ENCODE measurements at regions not wholly inside any gene's neighbourhood (a gene's known extent, or its start where the extent isn't known, plus 50 kb on each side); places are given as distances from the start of the nearest gene placed in this dataset.
"Not testable (repeated sequence)": the region's sequence is repeated elsewhere in the genome, so short reads cannot be mapped to it uniquely, and the experiment has no call there.

DNA sequence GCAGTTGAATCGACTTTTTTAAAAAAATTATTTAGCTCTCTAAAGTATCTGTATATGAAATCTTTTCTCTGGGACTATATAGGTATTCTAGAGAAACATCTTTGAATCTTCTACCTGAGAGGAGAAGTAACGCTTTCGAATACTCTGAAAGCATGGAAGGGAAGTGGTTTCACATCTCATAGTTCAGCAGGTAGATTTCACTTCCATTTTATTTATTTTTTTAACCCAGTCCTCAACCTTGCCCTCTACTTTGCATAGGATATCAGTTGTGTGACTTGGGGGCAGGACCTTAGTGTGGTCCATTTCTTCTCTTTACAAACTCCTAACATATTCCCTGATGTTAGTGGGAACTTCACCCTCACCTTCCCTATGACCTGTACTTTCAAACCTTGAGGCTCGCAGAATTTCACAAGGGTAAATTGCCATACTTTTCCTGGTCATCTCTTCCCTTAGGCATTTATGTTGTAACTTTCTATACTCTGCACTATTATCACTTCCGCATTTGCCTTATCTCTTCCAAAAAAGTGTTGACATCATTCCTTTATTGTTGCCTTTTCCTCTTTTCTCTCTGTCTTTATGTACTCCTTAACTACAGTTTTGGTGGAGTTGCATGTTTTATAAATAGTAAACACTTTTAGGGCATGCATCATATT lies 1208.5 kb upstream of the ADGRL4 start:
- DNase-seq: no peak

DNA sequence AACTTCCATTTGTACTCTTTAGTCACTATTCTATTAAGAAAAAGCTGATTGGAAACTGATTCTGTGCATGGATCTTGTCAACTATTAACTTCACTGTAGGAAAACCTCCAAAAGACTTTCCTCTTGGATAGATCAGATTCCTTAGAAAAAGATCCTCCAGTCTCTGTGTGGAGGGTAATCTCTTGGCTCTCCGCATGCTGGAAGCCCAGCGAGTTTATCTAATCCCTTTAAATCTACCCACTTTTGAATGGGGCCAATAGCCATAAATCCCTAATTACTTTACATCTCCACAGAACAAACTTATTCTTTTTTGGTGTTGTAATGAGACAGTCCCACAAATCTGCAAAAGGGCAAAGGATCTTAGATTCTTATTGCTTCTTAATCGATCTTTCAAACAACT lies 1206.4 kb upstream of the ADGRL4 start:
- no peak for DNase-seq

DNA sequence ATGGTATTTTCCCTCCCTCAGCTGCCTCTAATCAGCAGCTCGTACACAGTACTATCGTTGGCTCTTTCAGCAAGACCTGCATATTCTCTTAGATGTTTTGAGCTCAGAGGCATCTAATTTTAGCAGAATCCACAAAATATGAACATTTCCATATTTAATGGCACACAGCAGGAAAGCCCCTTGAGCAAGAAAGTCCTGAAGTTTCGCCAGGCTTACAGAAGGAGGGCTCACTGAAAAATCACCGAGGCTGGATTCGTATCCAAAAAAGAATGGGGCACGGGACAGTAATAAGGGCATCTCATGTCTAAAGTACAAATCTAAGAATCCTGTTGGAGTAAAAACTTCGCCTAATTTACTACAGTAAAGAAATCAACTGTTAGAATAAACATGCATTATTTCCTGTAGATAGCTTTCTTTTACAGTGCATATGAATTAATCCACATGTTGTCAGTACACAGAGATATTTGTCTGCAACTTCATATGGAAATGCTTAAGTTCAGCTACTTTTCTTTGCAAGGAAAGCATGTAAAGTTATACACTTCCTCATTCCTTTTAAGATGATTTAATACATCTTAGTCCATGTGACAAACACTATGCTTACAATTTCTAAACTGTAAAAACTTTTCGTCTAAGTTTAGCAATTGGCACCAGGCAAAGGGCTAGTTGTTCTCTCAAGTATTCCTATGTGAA lies 1205.3 kb upstream of the ADGRL4 start:
- no peak for DNase-seq

DNA sequence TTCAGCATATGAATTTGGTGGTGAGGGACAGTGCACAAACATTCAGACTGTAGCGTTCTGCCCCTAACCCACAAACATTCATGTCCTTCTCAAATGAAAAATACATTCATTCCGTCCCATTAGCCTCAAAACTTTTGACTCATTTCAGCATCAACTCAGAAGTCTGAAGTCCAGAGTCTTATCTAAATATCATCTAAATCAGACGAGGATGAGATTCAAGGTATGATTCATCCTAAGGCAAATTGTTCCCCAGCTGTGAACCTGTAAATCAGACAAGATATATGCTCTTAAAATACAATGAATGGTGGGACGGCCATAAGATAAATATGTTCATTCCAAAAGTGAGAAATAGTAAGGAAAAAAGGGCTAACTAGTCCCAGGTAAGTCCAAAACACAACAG lies 1195.6 kb upstream of the ADGRL4 start:
- no peak for DNase-seq

DNA sequence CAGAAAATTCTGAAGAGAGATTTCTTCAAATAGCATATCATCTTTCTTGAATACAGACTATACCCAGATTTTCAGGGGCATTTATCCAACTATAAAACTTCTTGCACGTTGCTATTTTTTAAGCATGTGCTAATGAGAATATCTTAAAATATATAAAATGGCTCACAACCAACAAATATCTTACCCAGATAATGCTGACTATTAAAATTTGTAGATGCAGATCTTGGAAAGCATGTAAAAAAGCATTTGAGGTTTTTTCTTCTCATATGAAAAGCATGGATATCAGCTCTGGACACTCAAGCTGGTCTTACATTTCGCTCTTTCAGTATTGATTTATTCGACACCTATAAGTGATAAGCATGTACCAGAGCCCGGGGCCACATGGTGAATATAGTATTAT lies 1187.7 kb upstream of the ADGRL4 start:
- no peak for DNase-seq

DNA sequence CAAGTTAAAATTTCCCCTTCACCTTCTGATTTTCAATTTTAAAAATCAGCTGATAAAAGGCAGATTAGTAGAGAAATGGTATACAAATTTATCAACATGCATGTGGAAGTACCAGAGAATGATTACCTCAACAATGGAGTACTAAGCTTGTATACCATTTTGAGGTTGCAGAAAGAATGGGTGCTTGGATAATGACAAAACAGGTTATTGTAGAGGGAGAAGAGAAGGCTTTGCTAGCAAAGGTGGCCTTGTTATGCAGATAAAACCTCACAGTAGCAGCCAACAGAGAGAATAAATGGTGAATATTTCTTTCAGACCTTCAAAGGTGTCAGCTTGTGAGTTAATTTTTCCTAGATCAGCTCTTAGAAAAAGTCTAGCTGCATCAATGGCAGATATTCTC lies 1174.9 kb upstream of the ADGRL4 start:
- DNase-seq: no peak

DNA sequence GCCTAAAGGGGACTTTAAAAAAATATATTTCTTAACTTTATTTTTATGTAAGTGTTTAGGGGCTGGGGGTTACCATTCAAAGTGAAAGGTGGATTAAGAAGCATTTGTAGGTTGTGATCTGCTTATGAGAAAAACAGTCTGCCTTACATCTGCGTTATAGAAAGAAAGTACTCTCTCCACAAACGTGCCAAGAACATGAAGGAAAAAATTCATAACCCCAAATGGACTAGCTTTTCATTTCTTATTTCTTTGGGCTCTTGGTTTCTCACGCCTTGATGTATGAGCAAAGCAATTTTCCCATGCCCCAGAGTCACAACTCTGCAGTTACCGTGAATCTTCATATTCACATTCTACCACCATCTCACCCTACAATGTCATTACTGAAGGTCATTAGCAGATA lies 1165.1 kb upstream of the ADGRL4 start:
- no peak for DNase-seq

DNA sequence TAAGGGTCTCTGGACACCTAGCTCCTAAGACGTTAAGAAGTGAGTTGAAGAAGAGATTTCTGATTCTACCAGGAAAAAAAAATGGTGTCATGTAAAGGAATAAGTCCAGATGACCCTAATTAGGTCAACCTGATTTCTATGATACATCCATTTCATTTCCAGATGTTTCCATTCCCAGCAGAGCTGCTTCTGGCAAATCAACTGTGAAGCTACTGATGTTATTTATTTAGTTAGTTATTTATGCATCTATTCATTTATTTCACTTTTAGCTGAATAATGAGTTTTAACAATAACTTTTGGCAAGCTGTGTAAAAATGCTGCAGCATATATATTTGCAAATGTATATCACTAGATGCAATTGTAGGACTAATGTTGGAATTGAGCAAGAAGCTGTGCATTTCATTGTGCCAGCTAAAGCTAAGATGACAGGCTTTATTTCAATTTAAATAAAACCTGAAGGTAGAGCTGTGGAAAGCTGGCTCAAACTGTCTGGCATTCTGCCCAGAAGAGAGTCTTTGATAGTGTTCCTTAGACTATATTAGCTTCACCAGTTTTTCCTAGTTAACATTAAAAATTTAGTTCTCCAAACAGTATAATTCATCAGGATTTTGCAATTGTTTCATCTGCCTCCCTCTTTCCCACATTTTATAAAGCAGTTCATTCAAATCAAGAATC lies 1164.4 kb upstream of the ADGRL4 start:
- DNase-seq: no peak

DNA sequence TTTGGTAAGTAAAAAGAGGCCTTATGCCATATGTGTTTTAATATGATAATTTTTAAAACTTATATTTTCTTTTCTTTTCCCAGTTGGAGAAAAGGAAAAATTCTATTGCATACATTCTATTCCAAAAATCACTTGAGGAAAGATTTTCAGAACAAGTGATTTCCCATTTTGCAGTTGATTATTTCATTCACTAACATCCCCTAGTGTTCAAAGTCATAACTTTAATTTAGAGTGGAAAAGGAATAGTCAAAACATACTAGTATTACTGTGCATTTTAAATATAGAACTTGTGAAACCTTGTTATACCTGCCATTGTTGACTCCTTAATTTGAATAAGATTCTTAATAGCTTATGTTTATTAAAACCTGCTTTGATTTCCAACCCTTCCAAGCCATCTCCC lies 1157.6 kb upstream of the ADGRL4 start:
- no peak for DNase-seq

DNA sequence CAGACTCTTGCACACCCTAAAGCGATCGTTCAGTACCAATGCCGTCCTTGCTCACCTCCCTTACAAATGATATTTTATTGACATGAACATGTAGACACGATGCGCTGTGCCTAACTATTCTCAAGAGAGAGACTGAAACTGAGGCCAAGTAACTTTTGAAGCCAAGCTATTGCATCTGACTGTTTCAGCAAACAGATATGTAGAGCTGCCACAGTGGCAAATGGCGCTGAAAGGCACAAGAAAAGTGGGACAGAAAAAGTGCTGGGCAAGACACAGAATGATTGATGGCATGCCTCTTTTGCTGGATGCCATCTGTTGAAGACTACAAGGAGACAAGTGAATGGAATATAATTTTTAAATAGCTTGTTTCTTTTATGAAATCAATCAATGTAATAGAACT lies 1157.2 kb upstream of the ADGRL4 start:
- no peak for DNase-seq

DNA sequence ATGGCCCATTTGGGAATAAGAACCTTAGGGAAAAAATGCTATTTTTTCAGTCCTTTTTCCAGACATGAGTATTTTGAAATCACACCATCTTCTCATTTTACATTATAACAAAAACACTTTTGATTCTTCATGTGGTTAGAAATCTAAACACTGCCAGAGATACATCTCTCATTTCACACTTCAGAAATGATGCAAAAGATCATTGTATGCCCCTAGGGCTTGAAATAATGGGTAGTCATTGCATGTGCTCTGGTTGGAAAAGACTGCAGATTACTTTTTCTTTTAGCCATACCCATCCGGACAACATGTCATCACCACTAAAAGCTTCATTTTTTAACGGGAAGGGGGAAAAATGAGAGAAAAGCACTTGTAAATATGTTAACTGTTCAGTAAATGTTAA lies 1152.2 kb upstream of the ADGRL4 start:
- DNase-seq: no peak

DNA sequence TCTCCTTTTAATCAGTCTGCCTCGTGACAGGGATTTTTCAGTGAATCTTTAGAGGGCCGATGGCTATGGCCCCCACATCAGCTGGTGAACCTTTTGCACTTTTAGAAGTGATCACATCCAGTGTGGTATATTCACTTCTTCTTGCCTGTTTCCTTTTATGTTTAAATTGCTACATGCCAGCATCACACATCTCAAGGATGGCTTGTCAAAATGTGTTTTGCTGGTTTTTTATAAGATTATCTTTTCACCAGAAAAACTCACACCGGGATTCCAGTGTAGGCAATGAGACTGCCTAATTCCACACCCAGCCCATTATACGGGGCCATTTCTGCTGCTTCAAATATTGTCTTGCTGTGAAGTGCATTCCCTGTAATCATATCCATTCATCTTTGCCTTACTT lies 1151.7 kb upstream of the ADGRL4 start:
- no peak for DNase-seq

DNA sequence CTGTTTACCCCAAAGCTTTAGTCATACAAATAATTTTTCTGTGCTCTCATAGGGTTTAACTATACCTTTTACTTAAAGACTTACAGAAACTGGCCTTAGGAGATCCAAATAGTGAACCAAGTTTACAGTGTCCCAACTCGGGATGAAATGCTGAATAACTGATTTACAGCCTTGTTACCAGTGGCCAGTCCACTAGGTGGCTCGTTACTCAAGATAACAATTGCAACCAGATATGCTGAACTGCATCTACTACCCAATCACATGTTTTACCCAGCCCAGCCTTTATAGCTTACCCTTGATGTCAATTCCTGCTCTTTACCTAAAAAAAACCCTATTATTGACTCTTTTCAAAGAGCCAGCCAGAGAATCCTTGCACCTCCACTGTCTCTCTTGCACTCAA lies 1148.8 kb upstream of the ADGRL4 start:
- DNase-seq: no peak

DNA sequence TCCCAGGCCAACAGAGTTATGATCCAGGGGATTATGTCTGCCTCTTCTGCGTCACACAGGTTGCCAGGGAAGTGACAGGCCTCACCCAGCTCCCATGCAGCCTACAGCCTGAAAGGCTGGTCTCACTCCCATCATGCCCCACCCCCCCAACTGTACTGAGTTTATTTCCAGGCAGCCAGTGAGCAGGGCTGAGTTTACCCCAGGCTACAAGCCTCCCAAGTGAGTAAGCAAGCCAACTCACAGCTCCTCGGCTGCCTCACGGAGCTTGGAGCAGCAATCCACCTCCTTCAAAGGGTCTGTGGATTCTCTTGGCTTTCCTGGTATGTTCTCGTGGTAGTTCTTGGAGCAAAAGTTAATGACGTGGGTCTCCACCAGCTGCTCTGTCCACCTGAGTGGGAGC lies 1147.6 kb upstream of the ADGRL4 start:
- DNase-seq: no peak

DNA sequence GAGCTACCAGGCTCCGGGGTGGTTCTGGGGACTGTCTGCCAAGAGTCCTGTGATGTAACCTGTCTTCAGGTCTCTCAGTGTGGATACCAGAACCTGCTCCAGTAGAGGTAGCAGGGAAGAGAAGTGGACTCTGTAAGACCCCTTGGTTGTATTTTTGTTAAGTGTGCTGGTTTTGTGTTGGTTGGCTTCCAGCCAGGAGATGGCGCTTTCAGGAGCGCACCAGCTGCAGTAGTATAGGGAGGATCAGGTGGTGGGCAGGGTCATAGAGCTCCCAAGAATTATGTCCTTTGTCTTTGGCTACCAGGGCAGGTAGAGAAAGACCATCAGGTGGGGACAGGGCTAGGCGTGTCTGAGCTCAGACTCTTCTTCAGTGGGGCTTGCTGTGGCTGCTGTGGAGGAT lies 1147.2 kb upstream of the ADGRL4 start:
- no peak for DNase-seq

DNA sequence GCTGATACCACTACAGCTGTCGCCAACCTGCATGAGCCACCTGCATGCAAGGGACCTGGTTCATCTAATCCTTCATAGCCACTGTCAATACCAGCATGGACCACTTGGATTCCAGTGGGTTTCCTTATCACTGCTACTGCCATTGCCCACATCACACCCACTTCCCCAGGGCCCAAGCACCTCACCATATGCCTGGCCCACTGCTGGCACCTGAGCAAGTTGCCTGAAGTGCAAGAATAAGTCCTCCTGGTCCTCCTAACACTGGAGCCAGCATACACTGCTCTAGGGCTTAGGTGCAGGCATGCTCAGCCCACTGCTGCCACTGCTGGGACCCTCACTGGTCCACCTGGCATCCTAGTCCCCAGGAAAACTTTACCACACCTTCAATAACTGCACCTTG lies 1136.8 kb upstream of the ADGRL4 start:
- no peak for DNase-seq

DNA sequence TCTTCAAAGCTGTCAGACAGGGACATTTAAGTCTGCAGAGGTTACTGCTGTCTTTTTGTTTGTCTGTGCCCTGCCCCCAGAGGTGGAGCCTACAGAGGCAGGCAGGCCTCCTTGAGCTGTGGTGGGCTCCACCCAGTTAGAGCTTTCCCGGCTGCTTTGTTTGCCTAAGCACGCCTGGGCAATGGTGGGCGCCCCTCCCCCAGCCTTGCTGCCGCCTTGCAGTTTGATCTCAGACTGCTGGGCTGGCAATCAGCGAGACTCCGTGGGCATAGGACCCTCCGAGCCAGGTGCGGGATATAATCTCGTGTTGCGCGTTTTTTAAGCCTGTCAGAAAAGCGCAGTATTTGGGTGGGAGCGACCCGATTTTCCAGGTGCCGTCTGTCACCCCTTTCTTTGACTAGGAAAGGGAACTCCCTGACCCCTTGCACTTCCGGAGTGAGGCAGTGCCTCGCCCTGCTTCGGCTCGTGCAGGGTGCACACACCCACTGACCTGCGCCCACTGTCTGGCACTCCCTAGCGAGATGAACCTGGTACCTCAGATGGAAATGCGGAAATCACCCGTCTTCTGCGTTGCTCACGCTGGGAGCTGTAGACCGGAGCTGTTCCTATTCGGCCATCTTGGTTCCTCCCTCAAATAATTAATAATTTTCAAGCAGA lies 1131.5 kb upstream of the ADGRL4 start:
- not testable (repeated sequence) for DNase-seq

DNA sequence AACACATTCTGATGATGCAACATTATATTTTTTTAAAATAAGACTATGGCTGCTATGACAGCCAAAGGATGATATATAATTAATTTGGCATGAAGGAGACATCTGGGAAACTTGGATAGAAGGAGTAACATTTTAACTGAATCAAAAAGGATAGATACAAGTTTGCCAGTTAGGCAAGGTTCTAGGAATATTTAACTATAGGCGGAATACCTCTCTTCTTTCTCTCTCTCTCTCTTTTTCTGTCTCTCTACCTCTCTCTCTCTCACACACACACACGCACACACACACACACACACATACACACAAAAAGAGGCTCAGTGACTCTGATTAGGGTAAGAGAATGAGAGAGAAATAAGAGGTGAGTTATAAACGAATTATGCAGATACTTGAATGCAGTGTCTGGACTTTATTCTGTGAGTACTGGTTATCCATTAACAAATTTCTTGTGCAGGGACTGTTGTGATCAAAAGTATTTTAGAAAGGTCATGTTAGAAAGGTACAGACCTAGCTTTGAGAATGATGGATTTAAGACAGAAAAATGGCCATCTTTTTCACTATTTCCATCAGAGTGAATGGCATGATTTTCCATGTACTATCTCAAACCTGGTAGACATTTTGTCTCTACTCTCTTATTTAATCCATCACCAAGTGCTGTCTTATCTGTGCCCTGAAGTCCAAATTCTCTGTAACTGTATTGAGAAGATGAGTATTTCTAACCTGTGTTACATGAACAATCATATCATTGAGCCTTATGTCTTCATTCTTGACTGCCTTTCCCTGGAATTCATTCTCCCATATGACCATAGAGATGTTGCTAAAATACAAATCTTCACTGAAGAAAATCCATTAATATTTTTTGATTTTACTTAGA lies 1106.9 kb upstream of the ADGRL4 start:
- no peak for DNase-seq

DNA sequence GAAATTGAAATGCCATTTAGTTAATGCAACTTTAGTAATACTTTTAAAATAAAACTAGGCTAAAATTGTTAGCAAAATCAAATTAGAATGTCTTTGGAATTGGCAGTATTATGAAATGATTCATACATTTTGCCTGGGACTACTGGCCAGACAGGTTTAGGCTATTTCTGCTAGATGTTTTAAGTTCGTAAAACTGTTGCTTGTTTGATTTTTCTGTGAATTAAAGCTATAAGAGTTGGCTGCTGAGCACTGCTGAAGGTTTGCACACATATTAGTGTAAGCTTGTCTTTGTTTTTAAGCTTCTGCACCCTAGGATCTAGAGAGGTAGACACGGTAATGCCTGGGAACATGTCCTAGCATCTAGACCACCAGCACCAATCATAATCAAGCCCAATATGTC lies 1094.6 kb upstream of the ADGRL4 start:
- no peak for DNase-seq

DNA sequence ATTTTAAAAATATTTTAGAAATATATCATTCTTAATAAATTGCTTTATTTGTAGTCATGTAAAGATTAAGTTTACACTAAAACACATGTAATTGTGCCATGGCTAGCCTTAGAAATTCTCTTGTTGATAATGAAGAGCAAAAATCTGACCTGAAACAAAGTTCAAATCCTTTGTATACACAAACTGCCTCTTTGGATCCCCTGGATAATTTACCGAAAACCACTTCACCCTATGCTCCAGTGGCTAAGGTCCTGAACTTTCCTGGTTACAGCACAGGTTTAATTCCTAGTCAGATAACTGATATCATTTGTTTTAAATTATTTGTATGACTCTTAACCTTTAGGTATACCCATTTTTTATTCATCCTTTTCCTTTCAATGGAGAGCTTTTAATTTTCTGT lies 1093.2 kb upstream of the ADGRL4 start:
- no peak for DNase-seq

DNA sequence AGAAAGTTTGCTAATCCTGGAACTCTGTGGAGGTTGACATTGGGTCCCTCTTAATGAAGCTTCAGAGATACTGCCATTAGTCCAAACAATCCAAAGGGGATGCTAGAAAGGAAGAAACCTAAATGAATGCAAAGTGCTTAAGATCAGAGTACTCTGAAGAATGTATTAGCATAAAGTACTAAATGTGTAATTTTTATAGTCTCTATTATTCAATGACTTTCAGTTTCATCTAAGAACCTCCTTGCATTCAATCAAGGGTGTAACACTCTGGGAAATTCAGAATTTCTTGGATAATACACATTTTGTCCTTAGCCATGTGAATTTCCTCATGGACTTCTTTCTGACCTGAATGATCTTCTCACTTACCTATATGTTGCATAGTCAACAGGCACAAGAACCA lies 1078.5 kb upstream of the ADGRL4 start:
- no peak for DNase-seq

DNA sequence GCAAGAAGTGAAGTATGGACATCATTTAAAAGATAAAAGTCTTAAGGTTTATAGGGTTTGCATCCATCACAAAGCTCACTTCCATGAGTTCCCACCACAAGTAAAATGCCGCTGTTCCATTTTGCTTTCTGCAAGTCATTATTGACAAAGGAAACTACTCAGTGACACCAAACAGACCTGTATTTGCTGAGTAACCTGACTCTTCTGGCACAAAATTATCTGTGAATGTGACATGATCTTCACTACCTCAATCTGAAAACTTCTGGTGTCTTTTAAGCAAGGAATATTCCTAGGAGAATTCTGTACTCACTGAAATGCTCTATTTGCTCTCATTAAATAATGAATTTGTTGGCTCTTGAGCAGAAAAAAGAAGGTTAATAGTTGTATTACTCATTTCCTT lies 1077.4 kb upstream of the ADGRL4 start:
- no peak for DNase-seq

DNA sequence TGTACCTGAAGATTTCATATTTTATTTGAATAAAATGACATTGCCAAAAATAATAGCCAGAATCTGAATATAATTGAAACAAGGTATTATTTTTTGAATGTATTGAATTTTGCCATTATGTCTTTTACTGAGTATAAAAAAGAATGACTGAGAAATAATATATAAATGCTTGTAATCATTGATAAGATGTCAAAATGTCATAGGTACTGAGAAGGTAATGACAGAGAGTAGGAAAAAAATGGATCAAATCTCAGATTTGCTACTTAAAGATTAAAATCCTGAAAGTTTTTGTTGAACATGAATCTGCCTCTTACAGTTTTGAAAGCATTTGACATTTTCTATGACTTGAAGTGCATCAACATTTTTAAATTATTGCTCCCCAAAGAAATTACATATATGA lies 1069.9 kb upstream of the ADGRL4 start:
- DNase-seq: no peak

All from NCI-H1694 (cell line).